A549 (cell line): ENCODE measurements at regions not wholly inside any gene's neighbourhood (a gene's known extent, or its start where the extent isn't known, plus 50 kb on each side); places are given as distances from the start of the nearest gene placed in this dataset.

Source experiments
- ATAC-seq, 2 experiments: fragments of 200-7000 bp in 1 of 2; fragments of >200 bp in 1 of 2; cut with Nextera tagmentation in 1 of 2; cut with Tn5 transposase in 1 of 2; 3 replicates each; pipeline versions ENCODE4 v1.8.0 to v1.9.1; 2018 to 2020; ENCODE audit warnings: mild to moderate bottlenecking in 1 of 2, moderate library complexity in 1 of 2
- CTCF ChIA-PET: fragments of 300-600 bp; sonication (Branson Sonifier 250); formaldehyde crosslinking; extraction: SDS; loops from one replicate; lab custom pipeline; 2021; ENCODE audit warnings: antibody characterized with exemption, inconsistent platforms; lab: Yijun Ruan, JAX
- POLR2A ChIA-PET: fragments of 350-600 bp; formaldehyde crosslinking; extraction: SDS; loops from one replicate; lab custom pipeline; 2021; ENCODE audit warnings: antibody characterized with exemption, inconsistent platforms; lab: Yijun Ruan, JAX
- DNase-seq, 2 experiments: peaks; one replicate each; pipeline versions ENCODE4 v3.0.0 to v3.0.0-alpha.2; 2011 to 2016; ENCODE audit warnings: low read depth in 1 of 2, low spot score in 1 of 2
- FAIRE-seq: peaks from 2 replicates; lab custom pipeline; 2011; peaks lifted over from hg19 to GRCh38; lab: Jason Lieb, UNC
- H3K27ac ChIP-seq, 2 experiments: fragments of >200 bp; sonication (Bioruptor Twin); formaldehyde crosslinking; 3 replicates each; pipeline ENCODE4 v1.5.1; 2016 to 2017
- H3K4me1 ChIP-seq: fragments of >200 bp; sonication (Bioruptor Twin); formaldehyde crosslinking; 3 replicates; pipeline ENCODE4 v1.6.1; 2016
- H3K4me2 ChIP-seq: fragments of >200 bp; sonication (Bioruptor Twin); formaldehyde crosslinking; 3 replicates; pipeline ENCODE4 v1.6.1; 2016
- H3K4me3 ChIP-seq: fragments of >200 bp; sonication (Bioruptor Twin); formaldehyde crosslinking; 3 replicates; pipeline ENCODE4 v1.5.1; 2016
- H3K9me3 ChIP-seq: fragments of >200 bp; sonication (Bioruptor Twin); formaldehyde crosslinking; 3 replicates; pipeline ENCODE4 v1.6.1; 2016
- ATOH8 ChIP-seq: fragments of 250-450 bp; sonication (Bioruptor Pico); IDR thresholded peaks from 2 replicates; pipeline ENCODE4 v1.5.0; 2020; ENCODE audit warnings: low read depth, mild to moderate bottlenecking, moderate library complexity
- BCL3 ChIP-seq: fragments of >200 bp; sonication (Bioruptor Twin); formaldehyde crosslinking; IDR thresholded peaks from 3 replicates; pipeline ENCODE4 v1.6.1; 2016
- BHLHE40 ChIP-seq: IDR thresholded peaks from 2 replicates; pipeline ENCODE4 v1.6.1; 2012; ENCODE audit warnings: low read depth, low read length, inconsistent platforms
- CBX2 ChIP-seq: fragments of 200-600 bp; sonication (generic); IDR thresholded peaks from 2 replicates; pipeline ENCODE4 v1.6.1; 2016; ENCODE audit warnings: low read depth, mild to moderate bottlenecking, borderline replicate concordance
- CEBPB ChIP-seq, 2 experiments: fragments of >200 bp in 1 of 2; sonication (Bioruptor Twin) in 1 of 2; formaldehyde crosslinking in 1 of 2; IDR thresholded peaks; 2 replicates each; pipeline ENCODE4 v1.6.1; 2012 to 2016
- CHD2 ChIP-seq: fragments of 150-350 bp; IDR thresholded peaks from 2 replicates; pipeline ENCODE4 v1.6.1; 2014; ENCODE audit warnings: low read length; ENCODE audit not compliant: partially characterized antibody
- EHMT2 ChIP-seq: fragments of 200-600 bp; sonication (generic); IDR thresholded peaks from 2 replicates; pipeline ENCODE4 v1.6.1; 2016; ENCODE audit warnings: antibody characterized with exemption, low read depth, mild to moderate bottlenecking, moderate library complexity
- EP300 ChIP-seq, 2 experiments: fragments of >200 bp; sonication (Bioruptor Twin); formaldehyde crosslinking; IDR thresholded peaks; 2 replicates in 1 of 2; 3 replicates in 1 of 2; pipeline ENCODE4 v1.6.1; 2016 to 2017
- ESRRA ChIP-seq: fragments of 150-350 bp; IDR thresholded peaks from 2 replicates; pipeline ENCODE4 v1.6.1; 2014; ENCODE audit warnings: mild to moderate bottlenecking, low read length, borderline replicate concordance
- FOSB ChIP-seq: fragments of 250-450 bp; sonication (Bioruptor Pico); IDR thresholded peaks from 2 replicates; pipeline ENCODE4 v1.5.0; 2020; ENCODE audit warnings: mild to moderate bottlenecking, moderate library complexity
- HES2 ChIP-seq: fragments of >200 bp; sonication (Bioruptor Twin); formaldehyde crosslinking; IDR thresholded peaks from 2 replicates; pipeline ENCODE4 v1.6.1; 2016
- HEYL ChIP-seq: fragments of 250-450 bp; sonication (Bioruptor Pico); IDR thresholded peaks from 2 replicates; pipeline ENCODE4 v1.8.0; 2021; ENCODE audit warnings: mild to moderate bottlenecking, moderate library complexity
- JUN ChIP-seq, 2 experiments: fragments of >200 bp; sonication (Bioruptor Twin); formaldehyde crosslinking; IDR thresholded peaks; 2 replicates in 1 of 2; 3 replicates in 1 of 2; pipeline ENCODE4 v1.6.1; 2016 to 2017
- JUNB ChIP-seq: fragments of >200 bp; sonication (Bioruptor Twin); formaldehyde crosslinking; IDR thresholded peaks from 2 replicates; pipeline ENCODE4 v1.6.1; 2016
- KDM5A ChIP-seq: fragments of 200-600 bp; sonication (generic); IDR thresholded peaks from 2 replicates; pipeline ENCODE4 v1.6.1; 2016; ENCODE audit warnings: antibody characterized with exemption, mild to moderate bottlenecking
- MAX ChIP-seq: IDR thresholded peaks from 2 replicates; pipeline ENCODE4 v1.6.1; 2012
- MAZ ChIP-seq: fragments of 150-350 bp; IDR thresholded peaks from 2 replicates; pipeline ENCODE4 v1.6.1; 2014; ENCODE audit warnings: antibody characterized with exemption, low read depth, low read length, borderline replicate concordance
- NPAS2 ChIP-seq: fragments of 250-450 bp; sonication (Bioruptor Pico); IDR thresholded peaks from 2 replicates; pipeline ENCODE4 v1.8.0; 2022; ENCODE audit warnings: mild to moderate bottlenecking, moderate library complexity, borderline replicate concordance
- NR3C1 ChIP-seq: fragments of >200 bp; sonication (Bioruptor Twin); formaldehyde crosslinking; IDR thresholded peaks from 3 replicates; pipeline ENCODE4 v1.6.1; 2017
- PHF8 ChIP-seq: fragments of 200-600 bp; sonication (generic); IDR thresholded peaks from 2 replicates; pipeline ENCODE4 v1.6.1; 2016; ENCODE audit warnings: low read depth, mild to moderate bottlenecking, antibody characterized with exemption, moderate library complexity, borderline replicate concordance
- POLR2AphosphoS2 ChIP-seq: conservative IDR thresholded peaks from 2 replicates; pipeline ENCODE4 v1.6.1; 2012; ENCODE audit warnings: low read length, improper control_type of control experiment, inconsistent platforms
- TP53 ChIP-seq: fragments of 250-450 bp; sonication (Bioruptor Pico); IDR thresholded peaks from 2 replicates; pipeline ENCODE4 v1.5.0; 2021; ENCODE audit warnings: mild to moderate bottlenecking, moderate library complexity
- USF2 ChIP-seq: fragments of 450-650 bp; IDR thresholded peaks from 2 replicates; pipeline ENCODE4 v1.6.1; 2014; ENCODE audit warnings: antibody characterized with exemption
- ZFP36 ChIP-seq: fragments of 450-650 bp; IDR thresholded peaks from 2 replicates; pipeline ENCODE4 v1.6.1; 2014; ENCODE audit warnings: borderline replicate concordance; ENCODE audit not compliant: partially characterized antibody
- WGBS: methylation state at CpG from one replicate; pipeline ENCODE4 v1.1.6; 2017; ENCODE audit errors: missing lambda C conversion rate; 5-methylcytosine and 5-hydroxymethylcytosine counted together
- TF ChIP-seq, protein P1 (sequence below): IDR thresholded peaks from 2 replicates; pipeline ENCODE4 v1.6.1; 2012; ENCODE audit warnings: low read depth, borderline replicate concordance
- TF ChIP-seq, protein P2 (sequence below): fragments of >200 bp; sonication (Bioruptor Twin); formaldehyde crosslinking; IDR thresholded peaks from 3 replicates; pipeline ENCODE4 v1.5.1; 2016
- TF ChIP-seq, protein P3 (sequence below): IDR thresholded peaks from 2 replicates; pipeline ENCODE4 v1.6.1; 2012

GRCh38 chr10:71152043-71152442, 60.3 kb upstream of the UNC5B start:
- ATAC-seq (no peak), DNase-seq (no peak), FAIRE-seq (no peak)
- ChIA-PET POLR2A (no interaction called here), CTCF (interaction anchor here (0.6 to 2.0 kb wide), 6 partner anchors 9 to 249 kb away, joined by 3 to 8 read pairs (median 3); no protein-coding TSS in a partner anchor)
- H3K4me3 ChIP-seq, result no peak overlapping the region
- no peaks in the 10 kb centered on the region for H3K9me3 ChIP-seq
- 34% methylated on average over 2 of the region's 2 CpGs for WGBS
- no peak for TF ChIP-seq ZFP36
- TF ChIP-seq MAZ, result no peak
- no peak overlapping the region for H3K27ac ChIP-seq
- no peak overlapping the region for H3K4me2 ChIP-seq
- no peaks in the 10 kb centered on the region for H3K4me1 ChIP-seq

- H3K4me2 ChIP-seq, result no peak overlapping the region
- H3K9me3 ChIP-seq, result no peaks in the 10 kb centered on the region
- FAIRE-seq (no peak), DNase-seq (no peak), ATAC-seq (no peak)
- 2% methylated on average over 2 of the region's 2 CpGs for WGBS
- H3K27ac ChIP-seq, result no peak overlapping the region
- H3K4me3 ChIP-seq, result no peak overlapping the region
- TF ChIP-seq JUNB (no peak), FOSB (CRISPR knock-in tag) (no peak), EP300 (IDR thresholded peaks at IDR 0.05) (no peak), POLR2AphosphoS2 (no peak), NR3C1 (no peak), TP53 (CRISPR knock-in tag) (no peak), BHLHE40 (no peak), HES2 (no peak), CBX2 (no peak), BCL3 (no peak), KDM5A (no peak), JUN (IDR thresholded peaks at IDR 0.05) (no peak), ZFP36 (no peak), CHD2 (no peak), MAX (no peak)
- TF ChIP-seq, protein P1, sequence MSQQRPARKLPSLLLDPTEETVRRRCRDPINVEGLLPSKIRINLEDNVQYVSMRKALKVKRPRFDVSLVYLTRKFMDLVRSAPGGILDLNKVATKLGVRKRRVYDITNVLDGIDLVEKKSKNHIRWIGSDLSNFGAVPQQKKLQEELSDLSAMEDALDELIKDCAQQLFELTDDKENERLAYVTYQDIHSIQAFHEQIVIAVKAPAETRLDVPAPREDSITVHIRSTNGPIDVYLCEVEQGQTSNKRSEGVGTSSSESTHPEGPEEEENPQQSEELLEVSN, result no peak
- TF ChIP-seq, protein P2, sequence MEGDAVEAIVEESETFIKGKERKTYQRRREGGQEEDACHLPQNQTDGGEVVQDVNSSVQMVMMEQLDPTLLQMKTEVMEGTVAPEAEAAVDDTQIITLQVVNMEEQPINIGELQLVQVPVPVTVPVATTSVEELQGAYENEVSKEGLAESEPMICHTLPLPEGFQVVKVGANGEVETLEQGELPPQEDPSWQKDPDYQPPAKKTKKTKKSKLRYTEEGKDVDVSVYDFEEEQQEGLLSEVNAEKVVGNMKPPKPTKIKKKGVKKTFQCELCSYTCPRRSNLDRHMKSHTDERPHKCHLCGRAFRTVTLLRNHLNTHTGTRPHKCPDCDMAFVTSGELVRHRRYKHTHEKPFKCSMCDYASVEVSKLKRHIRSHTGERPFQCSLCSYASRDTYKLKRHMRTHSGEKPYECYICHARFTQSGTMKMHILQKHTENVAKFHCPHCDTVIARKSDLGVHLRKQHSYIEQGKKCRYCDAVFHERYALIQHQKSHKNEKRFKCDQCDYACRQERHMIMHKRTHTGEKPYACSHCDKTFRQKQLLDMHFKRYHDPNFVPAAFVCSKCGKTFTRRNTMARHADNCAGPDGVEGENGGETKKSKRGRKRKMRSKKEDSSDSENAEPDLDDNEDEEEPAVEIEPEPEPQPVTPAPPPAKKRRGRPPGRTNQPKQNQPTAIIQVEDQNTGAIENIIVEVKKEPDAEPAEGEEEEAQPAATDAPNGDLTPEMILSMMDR, result no peak
- TF ChIP-seq, protein P3, sequence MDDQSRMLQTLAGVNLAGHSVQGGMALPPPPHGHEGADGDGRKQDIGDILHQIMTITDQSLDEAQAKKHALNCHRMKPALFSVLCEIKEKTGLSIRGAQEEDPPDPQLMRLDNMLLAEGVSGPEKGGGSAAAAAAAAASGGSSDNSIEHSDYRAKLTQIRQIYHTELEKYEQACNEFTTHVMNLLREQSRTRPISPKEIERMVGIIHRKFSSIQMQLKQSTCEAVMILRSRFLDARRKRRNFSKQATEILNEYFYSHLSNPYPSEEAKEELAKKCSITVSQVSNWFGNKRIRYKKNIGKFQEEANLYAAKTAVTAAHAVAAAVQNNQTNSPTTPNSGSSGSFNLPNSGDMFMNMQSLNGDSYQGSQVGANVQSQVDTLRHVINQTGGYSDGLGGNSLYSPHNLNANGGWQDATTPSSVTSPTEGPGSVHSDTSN, result no peak
- H3K4me1 ChIP-seq, result no peaks in the 10 kb centered on the region
- ChIA-PET POLR2A (no interaction called here), CTCF (no interaction called here)
These were observed 55.9 kb upstream of the UNC5B start for GRCh38 chr10:71156436-71156835.

DNA sequence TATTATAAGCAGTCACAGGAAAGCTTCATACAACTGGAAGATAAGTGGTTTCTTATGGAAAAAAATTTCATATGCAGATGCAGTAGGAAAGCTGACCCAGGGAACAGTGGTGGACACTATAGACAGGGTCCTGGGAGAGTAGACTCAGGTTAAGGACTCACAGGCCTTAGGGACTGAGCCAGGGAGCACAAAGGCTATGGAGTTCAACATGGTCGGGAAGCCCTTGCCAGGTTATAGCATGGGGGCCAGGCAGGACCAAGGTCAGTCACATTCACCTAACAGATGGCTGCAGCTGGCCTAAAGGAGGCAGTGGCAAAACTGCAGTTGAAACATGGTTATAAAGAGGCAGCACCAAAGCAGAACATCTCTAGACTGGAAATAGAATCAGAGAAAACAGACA, 54.9 kb upstream of the UNC5B start:
- no peak for ATAC-seq
- no peaks in the 10 kb centered on the region for H3K9me3 ChIP-seq
- WGBS, result 18% methylated on average over 1 of the region's 1 CpG
- TF ChIP-seq MAX, result no peak
- no peak for TF ChIP-seq NPAS2 (CRISPR knock-in tag)
- TF ChIP-seq CEBPB (IDR thresholded peaks at IDR 0.05), result no peak
- TF ChIP-seq USF2, result no peak
- TF ChIP-seq ESRRA, result no peak
- TF ChIP-seq, protein P1, result no peak
- TF ChIP-seq NR3C1, result no peak
- no peak for TF ChIP-seq HEYL
- TF ChIP-seq EHMT2, result no peak
- no peak for TF ChIP-seq BHLHE40
- no peak for TF ChIP-seq PHF8
- TF ChIP-seq ATOH8 (CRISPR knock-in tag), result no peak
- TF ChIP-seq, all 56 proteins: peak for 0
- FAIRE-seq, result no peak
- no peak overlapping the region for H3K27ac ChIP-seq
- CTCF ChIA-PET, result no interaction called here
- POLR2A ChIA-PET, result no interaction called here
- no peak overlapping the region for H3K4me2 ChIP-seq
- no peaks in the 10 kb centered on the region for H3K4me1 ChIP-seq
- no peak overlapping the region for H3K4me3 ChIP-seq
- no peak for DNase-seq
